ENCODE measurements at regions not wholly inside any gene's neighbourhood (a gene's known extent, or its start where the extent isn't known, plus 50 kb on each side); places are given as distances from the start of the nearest gene placed in this dataset.

- WGBS = 41% methylated on average over 7 of the region's 7 CpGs
- no peak overlapping the region for H3K27ac ChIP-seq (ENCODE audit: low read depth in 1 of 2, low read length in 2 of 2)
- no peak overlapping the region for H3K9ac ChIP-seq (ENCODE audit: low read depth in 1 of 2, low read length in 2 of 2)
- no peak for DNase-seq (ENCODE audit: low spot score)
- no peaks in the 10 kb centered on the region for H3K36me3 ChIP-seq (ENCODE audit: control insufficient read depth in 4 of 4, insufficient read depth in 3 of 4, low read depth in 1 of 4, low read length in 3 of 4)
- H3K4me1 ChIP-seq (ENCODE audit: control insufficient read depth in 4 of 4, insufficient read depth in 4 of 4, low read length in 3 of 4) = peaks cover 2 to 10% (median 7%) of the 10 kb centered on the region in 4 donors
- no peak overlapping the region for H3K4me3 ChIP-seq (ENCODE audit: low read depth in 1 of 3, low read length in 3 of 3)
- peaks cover 0 to under 1% (median 0%) of the 10 kb centered on the region in 4 donors for H3K9me3 ChIP-seq (ENCODE audit: control insufficient read depth in 4 of 4, low read length in 3 of 4)
- no peak for TF ChIP-seq HNF4A (conservative IDR thresholded peaks at IDR 0.05)
- TF ChIP-seq FOXA1 (IDR thresholded peaks at IDR 0.05) = no peak
- TF ChIP-seq MAX (IDR thresholded peaks at IDR 0.05) = no peak
- no peaks in the 10 kb centered on the region for H3K27me3 ChIP-seq (ENCODE audit: control insufficient read depth in 4 of 4, insufficient read depth in 4 of 4, low read length in 3 of 4)
Observed at GRCh38 chr2:114076961-114077360, 187.1 kb downstream of the ACTR3 start.

- H3K9me3 ChIP-seq (ENCODE audit: control insufficient read depth in 4 of 4, low read length in 3 of 4) = peaks cover 0 to 2% (median 0%) of the 10 kb centered on the region in 4 donors
- TF ChIP-seq HNF4A (conservative IDR thresholded peaks at IDR 0.05) (no peak), TAF1 (conservative IDR thresholded peaks at IDR 0.05) (no peak), ATF3 (IDR thresholded peaks at IDR 0.05) (no peak), REST (IDR thresholded peaks at IDR 0.05) (no peak), YY1 (IDR thresholded peaks at IDR 0.05) (no peak), RXRA (IDR thresholded peaks at IDR 0.05) (no peak), RAD21 (IDR thresholded peaks at IDR 0.05) (no peak), FOXA2 (IDR thresholded peaks at IDR 0.05) (no peak), ZBTB33 (IDR thresholded peaks at IDR 0.05) (no peak), HNF4G (IDR thresholded peaks at IDR 0.05) (no peak), MAX (IDR thresholded peaks at IDR 0.05) (no peak), JUND (IDR thresholded peaks at IDR 0.05) (no peak)
- no peaks in the 10 kb centered on the region for H3K27me3 ChIP-seq (ENCODE audit: control insufficient read depth in 4 of 4, insufficient read depth in 4 of 4, low read length in 3 of 4)
- no peak overlapping the region for H3K4me3 ChIP-seq (ENCODE audit: low read depth in 1 of 3, low read length in 3 of 3)
- 59% methylated on average over 10 of the region's 10 CpGs for WGBS
- no peak overlapping the region for H3K9ac ChIP-seq (ENCODE audit: low read depth in 1 of 2, low read length in 2 of 2)
- H3K27ac ChIP-seq (ENCODE audit: low read depth in 1 of 2, low read length in 2 of 2) = no peak overlapping the region
- peaks cover 2 to 19% (median 18%) of the 10 kb centered on the region in 4 donors for H3K4me1 ChIP-seq (ENCODE audit: control insufficient read depth in 4 of 4, insufficient read depth in 4 of 4, low read length in 3 of 4)
- H3K36me3 ChIP-seq (ENCODE audit: control insufficient read depth in 4 of 4, insufficient read depth in 3 of 4, low read depth in 1 of 4, low read length in 3 of 4) = no peaks in the 10 kb centered on the region
- DNase-seq (ENCODE audit: low spot score) = no peak
Observed at GRCh38 chr2:114079366-114080004, 189.6 kb downstream of the ACTR3 start.

Data from liver (tissue), 7 donors.